ENCODE measurements at regions not wholly inside any gene's neighbourhood (a gene's known extent, or its start where the extent isn't known, plus 50 kb on each side); places are given as distances from the start of the nearest gene placed in this dataset.

GRCh38 chr13:40096357-40096901 lies 441.0 kb downstream of the COG6 start:
- Histone ChIP-seq H3K79me2 (replicated peaks; ENCODE audit: insufficient read depth) (no peaks in the 10 kb centered on the region), H4K20me1 (replicated peaks; ENCODE audit: insufficient read depth) (no peaks in the 10 kb centered on the region), H3K4me3 (no peak overlapping the region), H3K36me3 (ENCODE audit: insufficient read depth) (no peaks in the 10 kb centered on the region), H3K27ac (ENCODE audit: low read depth) (no peak overlapping the region), H3K4me2 (no peak overlapping the region), H3K27me3 (ENCODE audit: insufficient read depth) (no peaks in the 10 kb centered on the region), H3F3A (replicated peaks; ENCODE audit: low read depth) (no peaks in the 10 kb centered on the region), H2AFZ (no peak overlapping the region), H3K9me2 (ENCODE audit: insufficient read depth) (peaks cover 5% of the 10 kb centered on the region; the same call in 1 of the 2 replicates), H3K4me1 (ENCODE audit: insufficient read depth) (no peaks in the 10 kb centered on the region)
- Mint-ChIP-seq H3K27me3 (ENCODE audit: insufficient read depth, low read depth, poor library complexity) (peaks cover 3% of the 10 kb centered on the region), H3K9me3 (peaks cover 17% of the 10 kb centered on the region; the same call in 2 of the 3 replicates), H3K4me3 (no peak overlapping the region), H3K27ac (no peak overlapping the region), H3K36me3 (ENCODE audit: low read depth) (peaks cover 12% of the 10 kb centered on the region), H3K4me1 (peaks cover 19% of the 10 kb centered on the region)
- no peak for DNase-seq (ENCODE audit: low spot score)
- TF ChIP-seq CTCF (conservative IDR thresholded peaks at IDR 0.05; ENCODE audit: low read depth in 2 of 2): no peak
- TF ChIP-seq ZNF114 (CRISPR knock-in tag; IDR thresholded peaks at IDR 0.05): no peak
- no peak for TF ChIP-seq STAT1 (IDR thresholded peaks at IDR 0.05; ENCODE audit: unreplicated experiment)
- TF ChIP-seq ZNF331 (CRISPR knock-in tag; IDR thresholded peaks at IDR 0.05; ENCODE audit: low read depth): no peak
- no peak for TF ChIP-seq REST (IDR thresholded peaks at IDR 0.05; ENCODE audit: unreplicated experiment)
- no peak for TF ChIP-seq CREB1 (CRISPR knock-in tag; IDR thresholded peaks at IDR 0.05; ENCODE audit: low read depth)
- no peak for TF ChIP-seq EZH2 (IDR thresholded peaks at IDR 0.05; ENCODE audit: low read depth, unreplicated experiment)
- TF ChIP-seq POLR2AphosphoS5 (IDR thresholded peaks at IDR 0.05; ENCODE audit: low read depth): no peak
- TF ChIP-seq ETS1 (IDR thresholded peaks at IDR 0.05): no peak
- TF ChIP-seq JUNB (IDR thresholded peaks at IDR 0.05; ENCODE audit: unreplicated experiment): no peak
- TF ChIP-seq EZH2phosphoT487 (IDR thresholded peaks at IDR 0.05; ENCODE audit: unreplicated experiment): no peak
- no peak for TF ChIP-seq NANOG (IDR thresholded peaks at IDR 0.05; ENCODE audit: borderline replicate concordance)
- no peak for TF ChIP-seq ZNF462 (CRISPR knock-in tag; IDR thresholded peaks at IDR 0.05)
- ATAC-seq: peak; percentile 57

All from GM23338 (cell line).